Coronary artery (tissue), 2 donors: ENCODE measurements at regions not wholly inside any gene's neighbourhood (a gene's known extent, or its start where the extent isn't known, plus 50 kb on each side); places are given as distances from the start of the nearest gene placed in this dataset.
"Not testable (repeated sequence)": the region's sequence is repeated elsewhere in the genome, so short reads cannot be mapped to it uniquely, and the experiment has no call there.

Source experiments
- DNase-seq: peaks from one replicate; pipeline ENCODE4 v3.0.0-alpha.2; 2017; ENCODE audit warnings: low spot score
- H3K27ac ChIP-seq, 2 donors: fragments of 200-600 bp; sonication (generic); one replicate each; pipeline ENCODE4 v1.5.1; 2016 to 2019
- H3K4me3 ChIP-seq: fragments of 200-600 bp; sonication (generic); 2 replicates; pipeline ENCODE4 v1.5.1; 2016; ENCODE audit warnings: mild to moderate bottlenecking, moderate library complexity
- TF ChIP-seq, protein P1 (sequence below): fragments of 200-600 bp; sonication (generic); IDR thresholded peaks from one replicate; pipeline ENCODE4 v1.5.1; 2019; ENCODE audit warnings: antibody characterized with exemption

DNA sequence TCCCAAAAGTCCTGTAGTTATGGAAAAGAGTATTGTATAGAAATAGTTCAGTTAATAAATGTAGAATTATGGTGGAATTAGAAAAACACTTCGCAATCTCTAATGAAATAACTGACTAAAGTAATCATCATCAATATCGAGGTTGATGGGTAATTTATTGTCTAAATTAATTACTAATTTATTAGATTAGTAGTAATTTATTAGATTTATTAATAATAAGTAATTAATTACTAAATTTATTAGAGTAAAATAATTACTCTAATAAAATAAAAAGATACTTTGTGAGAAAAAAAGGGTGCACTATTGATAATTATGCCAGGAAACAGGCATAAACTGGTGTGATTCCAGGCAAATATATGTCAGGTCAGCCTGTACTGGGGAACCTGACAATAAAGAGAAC lies 455.6 kb downstream of the AASDHPPT start:
- TF ChIP-seq, protein P1, sequence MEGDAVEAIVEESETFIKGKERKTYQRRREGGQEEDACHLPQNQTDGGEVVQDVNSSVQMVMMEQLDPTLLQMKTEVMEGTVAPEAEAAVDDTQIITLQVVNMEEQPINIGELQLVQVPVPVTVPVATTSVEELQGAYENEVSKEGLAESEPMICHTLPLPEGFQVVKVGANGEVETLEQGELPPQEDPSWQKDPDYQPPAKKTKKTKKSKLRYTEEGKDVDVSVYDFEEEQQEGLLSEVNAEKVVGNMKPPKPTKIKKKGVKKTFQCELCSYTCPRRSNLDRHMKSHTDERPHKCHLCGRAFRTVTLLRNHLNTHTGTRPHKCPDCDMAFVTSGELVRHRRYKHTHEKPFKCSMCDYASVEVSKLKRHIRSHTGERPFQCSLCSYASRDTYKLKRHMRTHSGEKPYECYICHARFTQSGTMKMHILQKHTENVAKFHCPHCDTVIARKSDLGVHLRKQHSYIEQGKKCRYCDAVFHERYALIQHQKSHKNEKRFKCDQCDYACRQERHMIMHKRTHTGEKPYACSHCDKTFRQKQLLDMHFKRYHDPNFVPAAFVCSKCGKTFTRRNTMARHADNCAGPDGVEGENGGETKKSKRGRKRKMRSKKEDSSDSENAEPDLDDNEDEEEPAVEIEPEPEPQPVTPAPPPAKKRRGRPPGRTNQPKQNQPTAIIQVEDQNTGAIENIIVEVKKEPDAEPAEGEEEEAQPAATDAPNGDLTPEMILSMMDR, result no peak
- H3K4me3 ChIP-seq, result no peak overlapping the region
- DNase-seq, result no peak
- H3K27ac ChIP-seq, result no peak overlapping the region

DNA sequence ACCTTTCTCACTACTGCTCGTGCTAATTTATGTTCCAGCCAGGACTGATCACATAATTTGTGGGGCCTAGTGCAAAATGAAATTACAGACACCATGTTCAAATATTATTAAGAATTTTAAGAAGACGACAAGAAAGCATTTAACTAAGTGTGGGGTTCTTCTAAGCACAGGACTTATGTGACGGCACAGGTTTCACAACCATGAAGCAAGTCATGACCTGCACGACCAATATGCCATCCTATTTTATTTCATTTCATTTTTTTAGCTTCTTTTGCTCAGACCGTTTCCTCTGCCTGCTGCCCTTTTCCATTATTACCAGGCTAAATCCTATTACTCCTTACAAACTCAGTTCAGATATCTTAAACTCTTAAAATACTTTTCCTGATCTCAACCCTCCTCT lies 462.5 kb downstream of the AASDHPPT start:
- TF ChIP-seq, protein P1, result no peak
- H3K27ac ChIP-seq, result no peak overlapping the region
- no peak overlapping the region for H3K4me3 ChIP-seq
- no peak for DNase-seq

DNA sequence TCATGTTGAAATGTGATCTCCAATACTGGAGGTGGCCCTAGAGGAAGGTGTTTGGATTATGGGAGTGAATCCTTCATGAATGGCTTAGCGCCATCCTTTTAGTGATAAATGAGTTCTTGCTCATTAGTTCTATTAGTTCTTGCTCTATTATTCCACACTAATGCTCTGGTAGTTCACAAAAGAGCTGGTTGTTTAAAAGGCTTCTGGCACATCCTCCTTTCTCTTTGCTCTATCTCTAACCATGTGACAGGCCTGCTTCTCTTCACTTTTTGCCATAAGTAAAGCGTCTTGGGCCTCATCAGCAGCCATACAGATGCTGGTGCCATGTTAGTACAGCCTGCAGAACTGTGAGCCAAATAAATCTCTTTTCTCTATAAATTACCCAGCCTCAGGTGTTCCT lies 469.9 kb downstream of the GUCY1A2 start:
- no peak for DNase-seq
- no peak overlapping the region for H3K27ac ChIP-seq
- TF ChIP-seq, protein P1, result no peak
- no peak overlapping the region for H3K4me3 ChIP-seq

DNA sequence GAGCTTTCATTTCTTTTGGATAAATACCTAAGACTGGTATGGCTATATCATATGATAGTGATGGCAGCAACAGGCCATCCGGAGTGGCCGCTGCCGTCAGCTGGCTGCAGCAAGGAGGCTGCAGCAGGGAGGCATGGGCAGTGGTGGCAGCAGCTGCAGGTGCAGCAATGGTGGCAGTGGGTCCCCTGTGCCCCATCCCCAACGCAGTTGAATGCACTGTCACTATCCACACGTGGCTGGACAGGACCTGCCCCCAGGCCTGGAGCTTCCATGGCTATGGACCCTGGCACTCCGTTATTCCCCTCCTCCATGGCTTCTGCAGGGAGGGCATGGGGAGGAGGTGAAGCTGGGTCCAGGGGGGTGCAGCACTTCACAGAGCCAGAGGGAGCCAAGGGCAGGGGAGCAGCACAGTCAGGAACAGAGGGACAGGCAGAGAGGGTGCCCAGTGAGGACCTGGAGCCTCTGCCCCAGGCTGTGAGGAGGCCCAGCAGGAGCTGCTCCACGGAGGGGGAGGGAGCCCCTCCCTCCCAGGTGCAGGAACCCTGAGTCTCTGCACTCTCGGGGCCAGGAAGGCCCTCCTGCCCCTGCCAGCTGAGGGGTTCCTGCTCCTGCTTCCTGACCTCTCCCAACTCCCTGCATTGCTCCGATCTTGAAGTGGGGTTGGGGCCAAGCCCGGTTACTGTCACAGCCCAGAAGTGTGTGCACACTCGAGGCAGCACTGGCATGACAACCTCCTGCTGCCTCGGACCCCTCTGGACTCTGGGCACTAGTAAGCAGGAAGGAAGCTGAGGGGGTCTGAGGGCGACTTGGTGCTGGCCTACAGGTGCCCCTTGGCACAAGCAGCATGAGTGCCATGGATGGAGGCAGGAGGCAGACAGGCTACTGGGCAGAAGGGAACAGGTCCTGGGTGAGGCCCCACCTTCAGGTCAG lies 466.3 kb downstream of the GUCY1A2 start:
- no peak for DNase-seq
- TF ChIP-seq, protein P1, result no peak
- H3K27ac ChIP-seq, result no peak overlapping the region
- no peak overlapping the region for H3K4me3 ChIP-seq

DNA sequence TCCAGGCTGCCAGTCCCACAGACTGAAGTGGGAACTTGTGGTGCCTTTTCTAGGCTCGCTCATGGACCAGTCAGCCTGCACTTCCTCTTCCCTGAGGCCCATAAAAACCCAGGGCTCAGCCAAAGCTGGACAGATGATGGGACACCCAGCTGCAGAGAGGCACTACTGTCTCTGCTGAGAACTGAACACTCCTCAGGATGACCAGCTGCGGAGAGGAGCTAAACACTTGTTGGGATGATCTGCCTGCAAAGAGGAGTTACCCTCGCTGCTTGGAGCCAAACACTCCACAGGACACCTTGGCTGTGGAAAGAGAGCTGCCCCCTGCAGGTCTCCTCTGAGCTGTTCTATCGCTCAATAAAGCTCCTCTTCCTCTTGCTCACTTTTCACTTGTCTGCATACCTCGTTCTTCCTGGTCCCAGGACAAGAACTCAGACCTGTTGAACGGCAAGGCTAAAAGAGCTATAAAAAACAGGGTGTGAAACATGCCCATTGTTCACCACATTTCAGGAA lies 465.5 kb downstream of the GUCY1A2 start:
- no peak for DNase-seq
- no peak overlapping the region for H3K4me3 ChIP-seq
- TF ChIP-seq, protein P1, result no peak
- H3K27ac ChIP-seq, result no peak overlapping the region

DNA sequence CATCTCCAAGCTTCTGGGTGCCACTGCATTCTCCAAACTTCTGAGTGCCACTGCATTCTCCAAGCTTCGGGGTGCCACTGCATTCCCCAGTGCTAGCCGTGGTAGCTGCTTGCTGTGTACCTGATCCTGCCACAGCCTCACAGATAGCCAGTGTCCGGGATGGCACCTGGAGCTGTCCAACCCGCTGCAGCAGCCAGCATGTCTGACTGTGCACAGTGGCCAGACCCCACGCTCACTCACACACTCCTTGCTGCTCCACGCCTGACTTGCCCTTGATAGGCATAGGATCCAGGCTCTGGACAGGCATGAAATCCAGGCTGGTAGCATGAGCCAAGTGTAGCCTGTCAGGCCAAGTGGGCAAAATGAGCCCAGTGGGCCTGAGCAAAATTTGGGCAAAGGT lies 465.0 kb downstream of the GUCY1A2 start:
- TF ChIP-seq, protein P1, result no peak
- no peak overlapping the region for H3K4me3 ChIP-seq
- DNase-seq, result no peak
- H3K27ac ChIP-seq, result no peak overlapping the region

DNA sequence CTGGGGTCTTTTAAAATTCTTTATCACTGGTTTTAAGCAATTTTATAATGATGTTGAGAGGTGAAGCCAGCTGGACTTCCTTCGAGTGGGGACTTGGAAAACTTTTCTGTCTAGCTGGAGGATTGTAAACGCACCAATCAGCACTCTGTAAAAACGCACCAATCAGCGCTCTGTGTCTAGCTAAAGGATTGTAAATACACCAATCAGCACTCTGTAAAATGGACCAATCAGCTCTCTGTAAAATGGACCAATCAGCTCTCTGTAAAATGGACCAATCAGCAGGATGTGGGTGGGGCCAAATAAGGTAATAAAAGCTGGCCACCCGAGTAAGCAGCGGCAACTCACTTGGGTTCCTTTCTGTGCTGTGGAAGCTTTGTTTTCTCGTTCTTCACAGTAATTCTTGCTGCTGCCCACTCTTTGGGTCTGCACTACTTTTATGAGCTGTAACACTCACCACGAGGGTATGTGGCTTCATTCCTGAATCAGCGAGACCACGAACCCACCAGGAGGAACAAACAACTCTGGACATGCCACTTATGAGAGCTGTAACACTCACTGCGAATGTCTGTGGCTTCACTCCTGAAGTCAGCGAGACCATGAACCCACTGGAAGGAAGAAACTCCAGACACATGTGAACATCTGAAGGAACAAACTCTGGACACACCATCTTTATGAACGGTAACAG lies 462.6 kb downstream of the GUCY1A2 start:
- not testable (repeated sequence) for H3K4me3 ChIP-seq, DNase-seq, H3K27ac ChIP-seq
